SKM-1 (cell line): ENCODE measurements at regions not wholly inside any gene's neighbourhood (a gene's known extent, or its start where the extent isn't known, plus 50 kb on each side); places are given as distances from the start of the nearest gene placed in this dataset.

Source experiments
- DNase-seq: peaks from one replicate; lab custom pipeline; 2025; ENCODE audit not compliant: unreplicated experiment; lab: John Stamatoyannopoulos, UW

- DNase-seq: no peak
Measured at GRCh38 chr6:14317387-14317970, 199.9 kb downstream of the CD83 start.

- DNase-seq: no peak
Measured at GRCh38 chr6:14320332-14320731, 202.8 kb downstream of the CD83 start.

GRCh38 chr6:14321992-14322772 is 204.6 kb downstream of the CD83 start:
- no peak for DNase-seq

- DNase-seq: no peak
Measured at GRCh38 chr6:14322841-14323240, 205.3 kb downstream of the CD83 start.

- DNase-seq: no peak
Measured at GRCh38 chr6:14326774-14327173, 209.2 kb downstream of the CD83 start.

GRCh38 chr6:14328163-14328562 is 210.6 kb downstream of the CD83 start:
- DNase-seq: no peak

GRCh38 chr6:14333556-14334305 is 216.2 kb downstream of the CD83 start:
- DNase-seq: no peak

- no peak for DNase-seq
Measured at GRCh38 chr6:14335071-14335470, 217.5 kb downstream of the CD83 start.

GRCh38 chr6:14337152-14337551 is 219.6 kb downstream of the CD83 start:
- peak; percentile 79 for DNase-seq

- no peak for DNase-seq
Measured at GRCh38 chr6:14339172-14339571, 221.6 kb downstream of the CD83 start.

GRCh38 chr6:14339711-14340584 is 222.4 kb downstream of the CD83 start:
- DNase-seq: no peak

- DNase-seq: no peak
Measured at GRCh38 chr6:14344486-14344885, 226.9 kb downstream of the CD83 start.

- DNase-seq: peak; percentile 27
Measured at GRCh38 chr6:14348389-14348788, 230.8 kb downstream of the CD83 start.

- no peak for DNase-seq
Measured at GRCh38 chr6:14349507-14349906, 231.9 kb downstream of the CD83 start.

- no peak for DNase-seq
Measured at GRCh38 chr6:14350210-14350609, 232.6 kb downstream of the CD83 start.

GRCh38 chr6:14353281-14353680 is 235.7 kb downstream of the CD83 start:
- no peak for DNase-seq

- peak; percentile 39 for DNase-seq
Measured at GRCh38 chr6:14353798-14354197, 236.2 kb downstream of the CD83 start.

- DNase-seq: peak; percentile 52
Measured at GRCh38 chr6:14354919-14355572, 237.5 kb downstream of the CD83 start.

GRCh38 chr6:14359438-14359837 is 241.9 kb downstream of the CD83 start:
- no peak for DNase-seq

GRCh38 chr6:14360565-14360964 is 243.0 kb downstream of the CD83 start:
- no peak for DNase-seq

- no peak for DNase-seq
Measured at GRCh38 chr6:14361297-14361696, 243.7 kb downstream of the CD83 start.
